ENCODE measurements at regions not wholly inside any gene's neighbourhood (a gene's known extent, or its start where the extent isn't known, plus 50 kb on each side); places are given as distances from the start of the nearest gene placed in this dataset.

DNA sequence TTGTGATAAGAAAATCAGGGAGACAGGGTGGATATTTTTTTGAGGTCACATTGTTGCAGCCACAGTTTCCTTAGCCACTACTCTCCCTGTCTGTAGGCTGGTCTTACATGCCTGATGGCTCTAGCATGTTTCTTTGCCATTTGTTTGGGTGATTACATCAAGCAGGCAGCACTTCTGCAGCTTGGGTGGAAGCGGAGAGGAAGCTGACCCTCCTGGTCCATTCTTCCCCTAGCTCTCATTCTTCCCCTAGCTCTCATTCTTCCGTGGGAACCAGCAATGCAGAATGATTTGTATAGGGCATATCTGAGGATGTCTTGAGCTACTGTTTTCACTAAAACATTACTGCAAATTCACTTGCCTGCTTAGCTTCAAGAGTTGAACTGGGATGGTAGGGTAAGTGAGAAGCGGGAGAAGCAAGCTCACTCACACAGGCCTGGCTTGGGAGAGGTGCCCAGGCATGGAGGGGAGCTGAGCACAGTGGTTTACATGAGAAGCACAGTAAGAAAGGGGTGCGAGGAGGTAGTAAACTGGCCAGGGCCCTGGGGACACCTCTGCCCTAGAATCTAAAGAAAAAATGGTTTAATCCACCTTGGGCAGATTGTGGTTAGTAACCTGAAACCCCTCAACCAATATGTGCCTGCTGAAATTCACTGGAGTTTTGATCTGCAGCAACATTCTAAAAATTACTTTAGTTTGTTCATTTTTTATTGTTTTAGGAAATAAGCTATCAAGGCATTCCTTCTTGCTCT is 538.9 kb downstream of the RFC3 start:
- intact Hi-C loops (cut with DNase I; ENCODE audit: low total_unique reads), result no loop called here
- Histone ChIP-seq H3K4me1 (no peaks in the 10 kb centered on the region), H3K9me3 (no peaks in the 10 kb centered on the region), H3K36me3 (ENCODE audit: low read depth, missing control alignments) (no peaks in the 10 kb centered on the region), H3K27me3 (no peaks in the 10 kb centered on the region), H3K4me3 (peak overlapping the region in 1 of 2 donors; percentile 4), H3K27ac (no peak overlapping the region)
- no peak for TF ChIP-seq POLR2A (IDR thresholded peaks at IDR 0.05)
- TF ChIP-seq, protein P1, sequence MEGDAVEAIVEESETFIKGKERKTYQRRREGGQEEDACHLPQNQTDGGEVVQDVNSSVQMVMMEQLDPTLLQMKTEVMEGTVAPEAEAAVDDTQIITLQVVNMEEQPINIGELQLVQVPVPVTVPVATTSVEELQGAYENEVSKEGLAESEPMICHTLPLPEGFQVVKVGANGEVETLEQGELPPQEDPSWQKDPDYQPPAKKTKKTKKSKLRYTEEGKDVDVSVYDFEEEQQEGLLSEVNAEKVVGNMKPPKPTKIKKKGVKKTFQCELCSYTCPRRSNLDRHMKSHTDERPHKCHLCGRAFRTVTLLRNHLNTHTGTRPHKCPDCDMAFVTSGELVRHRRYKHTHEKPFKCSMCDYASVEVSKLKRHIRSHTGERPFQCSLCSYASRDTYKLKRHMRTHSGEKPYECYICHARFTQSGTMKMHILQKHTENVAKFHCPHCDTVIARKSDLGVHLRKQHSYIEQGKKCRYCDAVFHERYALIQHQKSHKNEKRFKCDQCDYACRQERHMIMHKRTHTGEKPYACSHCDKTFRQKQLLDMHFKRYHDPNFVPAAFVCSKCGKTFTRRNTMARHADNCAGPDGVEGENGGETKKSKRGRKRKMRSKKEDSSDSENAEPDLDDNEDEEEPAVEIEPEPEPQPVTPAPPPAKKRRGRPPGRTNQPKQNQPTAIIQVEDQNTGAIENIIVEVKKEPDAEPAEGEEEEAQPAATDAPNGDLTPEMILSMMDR (IDR thresholded peaks at IDR 0.05), result no peak
- DNase-seq, result no peak
- WGBS, 2 donors, result 68 to 72% methylated on average over 4 of the region's 4 CpGs

DNA sequence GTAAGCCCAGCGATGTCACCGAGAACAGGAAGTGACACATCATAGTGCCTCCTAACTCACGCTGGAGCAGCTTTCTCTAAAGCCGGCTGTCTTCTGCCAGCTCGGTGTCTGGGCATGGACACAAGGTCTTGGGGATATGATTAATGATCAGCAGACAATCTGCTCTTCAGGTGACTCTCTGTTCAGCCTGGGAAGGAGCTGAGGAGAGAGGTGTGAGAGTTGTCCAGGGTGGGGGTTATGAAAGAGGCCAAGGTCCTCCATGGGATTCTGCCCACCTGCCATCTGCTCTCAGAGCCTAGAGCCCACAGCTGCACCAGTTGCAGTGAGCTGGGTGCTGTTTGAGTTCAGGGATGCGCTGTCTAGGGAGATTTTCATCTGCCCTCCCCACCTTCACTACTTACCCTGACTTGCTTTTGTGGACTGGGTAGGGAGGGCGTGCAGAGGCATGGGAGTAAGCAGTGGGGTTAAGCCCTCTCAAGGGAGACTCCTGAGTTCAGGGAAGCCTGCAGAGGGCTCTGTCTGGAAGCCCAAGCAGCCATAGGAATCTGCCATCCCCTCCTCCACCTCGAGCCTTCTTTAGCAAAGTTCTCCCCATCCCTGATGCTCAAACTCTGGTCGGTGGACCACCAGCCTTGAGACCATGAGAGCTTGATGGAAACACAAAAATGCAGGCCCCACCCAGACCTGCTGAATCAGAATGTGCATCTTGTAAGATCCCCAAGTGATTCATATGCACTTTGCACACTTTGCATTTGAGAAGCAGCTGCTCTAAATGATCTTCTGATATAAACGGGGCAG is 539.7 kb downstream of the RFC3 start:
- 52 to 61% methylated on average over 9 to 10 of the region's 10 CpGs for WGBS, 2 donors

DNA sequence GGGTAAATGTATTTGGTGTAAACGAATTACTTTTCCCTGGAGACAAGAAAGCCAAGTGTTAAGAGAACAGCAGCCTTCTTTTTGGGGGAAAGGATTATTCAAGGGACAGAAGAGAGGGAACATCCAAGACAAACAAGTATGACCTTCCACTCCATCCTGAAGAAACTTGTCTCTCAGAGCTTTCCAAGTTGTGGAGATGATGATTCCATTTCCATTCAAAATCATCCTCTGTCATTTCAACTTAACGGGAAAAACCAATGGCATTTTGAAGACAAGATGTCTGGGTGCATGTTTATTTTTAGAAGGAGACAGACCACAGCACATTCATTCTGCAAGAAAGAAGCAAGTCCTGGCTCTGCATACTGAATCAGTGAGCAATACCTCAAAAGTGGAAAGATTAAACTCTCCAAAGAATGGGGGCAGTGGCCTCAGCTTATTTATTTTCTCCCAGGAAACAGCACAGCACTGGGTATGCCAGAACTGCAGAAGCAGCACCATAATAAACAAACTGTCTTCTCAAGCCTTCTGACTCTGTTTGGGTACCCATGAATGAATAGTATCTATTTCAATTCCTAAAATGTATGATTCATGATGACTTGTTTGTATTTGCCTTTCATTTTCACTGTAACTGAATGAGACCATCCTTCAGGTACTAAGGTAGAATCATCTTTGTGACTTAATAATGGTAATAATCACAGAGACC is 541.0 kb downstream of the RFC3 start:
- 47 to 64% methylated on average over 2 of the region's 2 CpGs for WGBS, 2 donors

More for the DNA sequence above, 539.7 kb downstream of the RFC3 start:
- no peak for DNase-seq
- Histone ChIP-seq H3K27ac (no peak overlapping the region), H3K4me3 (no peak overlapping the region), H3K36me3 (ENCODE audit: low read depth, missing control alignments) (no peaks in the 10 kb centered on the region), H3K27me3 (no peaks in the 10 kb centered on the region), H3K9me3 (no peaks in the 10 kb centered on the region), H3K4me1 (no peaks in the 10 kb centered on the region)
- TF ChIP-seq, protein P1 (IDR thresholded peaks at IDR 0.05), result no peak
- TF ChIP-seq POLR2A (IDR thresholded peaks at IDR 0.05), result no peak
- intact Hi-C loops (cut with DNase I; ENCODE audit: low total_unique reads), result no loop called here

GRCh38 chr13:34360702-34361101 is 542.8 kb downstream of the RFC3 start:
- no peak for TF ChIP-seq POLR2A (IDR thresholded peaks at IDR 0.05)
- TF ChIP-seq, protein P1 (IDR thresholded peaks at IDR 0.05), result no peak
- Histone ChIP-seq H3K4me1 (no peaks in the 10 kb centered on the region), H3K9me3 (no peaks in the 10 kb centered on the region), H3K4me3 (no peak overlapping the region), H3K27ac (no peak overlapping the region), H3K36me3 (ENCODE audit: low read depth, missing control alignments) (no peaks in the 10 kb centered on the region), H3K27me3 (no peaks in the 10 kb centered on the region)
- intact Hi-C loops (cut with DNase I; ENCODE audit: low total_unique reads), result no loop called here
- DNase-seq, result no peak

More for the DNA sequence above, 541.0 kb downstream of the RFC3 start:
- H3K4me3 ChIP-seq, result no peak overlapping the region
- H3K27ac ChIP-seq, result no peak overlapping the region
- intact Hi-C loops (cut with DNase I; ENCODE audit: low total_unique reads), result no loop called here
- H3K27me3 ChIP-seq, result no peaks in the 10 kb centered on the region
- H3K4me1 ChIP-seq, result no peaks in the 10 kb centered on the region
- no peak for TF ChIP-seq POLR2A (IDR thresholded peaks at IDR 0.05)
- TF ChIP-seq, protein P1 (IDR thresholded peaks at IDR 0.05), result no peak
- H3K36me3 ChIP-seq (ENCODE audit: low read depth, missing control alignments), result no peaks in the 10 kb centered on the region
- no peaks in the 10 kb centered on the region for H3K9me3 ChIP-seq
- DNase-seq, result peak; percentile 20

All from testis (tissue), 2 donors.